ENCODE measurements at regions not wholly inside any gene's neighbourhood (a gene's known extent, or its start where the extent isn't known, plus 50 kb on each side); places are given as distances from the start of the nearest gene placed in this dataset.

DNA sequence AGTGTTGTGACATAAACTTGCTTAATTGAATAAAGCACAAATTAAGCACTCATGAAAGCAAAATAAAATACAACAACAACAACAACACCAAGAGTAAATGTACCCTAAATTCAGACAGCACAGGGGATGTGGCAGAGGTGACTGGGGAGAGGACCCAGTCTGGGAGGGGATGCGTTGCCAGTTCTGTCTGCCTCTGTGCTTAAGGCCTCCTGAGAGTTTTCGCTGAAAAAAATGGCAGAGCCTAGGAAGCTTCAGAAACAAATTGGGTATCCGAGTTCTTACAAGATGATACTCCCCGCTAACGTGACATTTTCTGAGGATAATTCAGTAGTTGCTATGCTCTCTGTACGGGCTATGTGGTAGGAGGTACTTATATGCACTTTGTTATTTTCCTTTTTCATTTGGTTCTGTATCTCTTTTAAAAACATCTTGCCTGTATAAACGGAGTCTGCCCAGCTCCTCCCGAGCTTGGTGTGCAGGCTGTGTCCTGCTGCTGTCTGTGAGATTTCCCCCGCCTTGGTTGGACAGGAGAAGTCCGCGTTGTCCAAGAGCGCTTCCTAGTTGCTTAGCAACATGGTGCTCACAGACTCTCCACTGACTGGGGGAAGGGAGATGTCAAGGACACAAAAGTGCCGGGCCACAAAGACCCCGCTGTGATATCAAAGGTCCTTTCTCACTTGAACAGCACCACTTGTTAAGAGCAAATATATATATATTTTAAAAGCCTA, 134.2 kb upstream of the CPHXL start:
- H3F3A ChIP-seq (ENCODE audit: insufficient read depth, low read depth), result no peaks in the 10 kb centered on the region
- H3K4me2 ChIP-seq, result no peak overlapping the region
- ChIA-PET CTCF (no interaction called here), POLR2A (ENCODE audit: unreplicated experiment) (no interaction called here)
- no peak overlapping the region for H3K4me3 ChIP-seq
- H3K79me2 ChIP-seq (ENCODE audit: low read depth), result no peaks in the 10 kb centered on the region
- H3K27ac ChIP-seq, result no peak overlapping the region
- BruUV-seq (replicated peaks), result no TSS peak
- no peak for DNase-seq
- no peak for TF ChIP-seq EZH2 (IDR thresholded peaks at IDR 0.05; ENCODE audit: low read depth)
- TF ChIP-seq CTCF (conservative IDR thresholded peaks at IDR 0.05), result no peak
- no peaks in the 10 kb centered on the region for H3K9me2 ChIP-seq (ENCODE audit: insufficient read depth)
- peaks cover 50% of the 10 kb centered on the region for H3K27me3 ChIP-seq (ENCODE audit: insufficient read depth, low read depth)
- intact Hi-C loops (cut with micrococcal nuclease; ENCODE audit: unreplicated experiment), result no loop called here
- no peaks in the 10 kb centered on the region for H3K4me1 ChIP-seq (replicated peaks; ENCODE audit: insufficient read depth)
- no peaks in the 10 kb centered on the region for H3K9me3 ChIP-seq (ENCODE audit: insufficient read depth, low read depth)
- H4K20me1 ChIP-seq (ENCODE audit: insufficient read depth), result no peaks in the 10 kb centered on the region
- H2AFZ ChIP-seq, result no peak overlapping the region
- no peaks in the 10 kb centered on the region for H3K36me3 ChIP-seq (ENCODE audit: low read depth)

GRCh38 chr16:75861311-75862097, 135.2 kb upstream of the CPHXL start:
- CTCF ChIA-PET, result no interaction called here
- Histone ChIP-seq H3K27me3 (ENCODE audit: insufficient read depth, low read depth) (peaks cover 50% of the 10 kb centered on the region), H2AFZ (no peak overlapping the region), H3K79me2 (ENCODE audit: low read depth) (no peaks in the 10 kb centered on the region), H3K4me2 (no peak overlapping the region), H3K9me2 (ENCODE audit: insufficient read depth) (no peaks in the 10 kb centered on the region), H3K9me3 (ENCODE audit: insufficient read depth, low read depth) (no peaks in the 10 kb centered on the region), H3K27ac (no peak overlapping the region), H3F3A (ENCODE audit: insufficient read depth, low read depth) (no peaks in the 10 kb centered on the region), H3K4me3 (no peak overlapping the region), H3K4me1 (replicated peaks; ENCODE audit: insufficient read depth) (no peaks in the 10 kb centered on the region), H4K20me1 (ENCODE audit: insufficient read depth) (no peaks in the 10 kb centered on the region), H3K36me3 (ENCODE audit: low read depth) (no peaks in the 10 kb centered on the region)
- TF ChIP-seq CTCF (conservative IDR thresholded peaks at IDR 0.05) (no peak), EZH2 (IDR thresholded peaks at IDR 0.05; ENCODE audit: low read depth) (no peak)
- DNase-seq, result no peak
- POLR2A ChIA-PET (ENCODE audit: unreplicated experiment), result no interaction called here
- no TSS peak for BruUV-seq (replicated peaks)
- intact Hi-C loops (cut with micrococcal nuclease; ENCODE audit: unreplicated experiment), result no loop called here

DNA sequence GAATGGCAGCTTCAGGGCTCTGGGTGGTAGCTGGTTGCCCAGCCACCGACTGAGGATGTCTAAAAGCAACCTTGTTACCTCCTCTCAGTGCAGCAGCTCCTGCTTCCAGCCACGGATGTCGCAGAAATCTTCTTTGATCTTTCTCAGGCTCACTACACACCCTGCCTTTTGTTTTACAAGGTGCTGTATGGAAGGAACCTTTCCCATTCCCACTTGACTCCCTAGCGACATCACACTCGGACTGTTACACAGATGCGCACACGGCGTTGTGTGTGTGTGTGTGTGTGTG, 135.8 kb upstream of the CPHXL start:
- Histone ChIP-seq H3K4me3 (no peak overlapping the region), H2AFZ (no peak overlapping the region), H3K79me2 (ENCODE audit: low read depth) (no peaks in the 10 kb centered on the region), H3K36me3 (ENCODE audit: low read depth) (no peaks in the 10 kb centered on the region), H3K27ac (no peak overlapping the region), H3K4me2 (no peak overlapping the region), H3K4me1 (replicated peaks; ENCODE audit: insufficient read depth) (no peaks in the 10 kb centered on the region), H4K20me1 (ENCODE audit: insufficient read depth) (no peaks in the 10 kb centered on the region), H3K27me3 (ENCODE audit: insufficient read depth, low read depth) (peaks cover 48% of the 10 kb centered on the region), H3F3A (ENCODE audit: insufficient read depth, low read depth) (no peaks in the 10 kb centered on the region), H3K9me3 (ENCODE audit: insufficient read depth, low read depth) (no peaks in the 10 kb centered on the region), H3K9me2 (ENCODE audit: insufficient read depth) (no peaks in the 10 kb centered on the region)
- no peak for TF ChIP-seq EZH2 (IDR thresholded peaks at IDR 0.05; ENCODE audit: low read depth)
- no peak for TF ChIP-seq CTCF (conservative IDR thresholded peaks at IDR 0.05)
- CTCF ChIA-PET, result no interaction called here
- POLR2A ChIA-PET (ENCODE audit: unreplicated experiment), result no interaction called here
- no peak for DNase-seq
- intact Hi-C loops (cut with micrococcal nuclease; ENCODE audit: unreplicated experiment), result no loop called here
- no TSS peak for BruUV-seq (replicated peaks)
